ELR (cell line): ENCODE measurements at regions not wholly inside any gene's neighbourhood (a gene's known extent, or its start where the extent isn't known, plus 50 kb on each side); places are given as distances from the start of the nearest gene placed in this dataset.

ENCODE experiments used
- DNase-seq: peaks from one replicate; pipeline ENCODE4 v3.0.0-alpha.2; 2015; ENCODE audit warnings: low read depth

GRCh38 chr18:25443776-25444175, 91.8 kb upstream of the ZNF521 start:
- DNase-seq: no peak

GRCh38 chr18:25435149-25435782, 83.3 kb upstream of the ZNF521 start:
- DNase-seq: no peak

GRCh38 chr18:25434745-25435144, 82.8 kb upstream of the ZNF521 start:
- no peak for DNase-seq

GRCh38 chr18:25433590-25433989, 81.6 kb upstream of the ZNF521 start:
- DNase-seq: no peak

- no peak for DNase-seq
Measured at GRCh38 chr18:25425024-25425423, 73.1 kb upstream of the ZNF521 start.

- no peak for DNase-seq
Measured at GRCh38 chr18:25423760-25424159, 71.8 kb upstream of the ZNF521 start.

- DNase-seq: no peak
Measured at GRCh38 chr18:25423267-25423666, 71.3 kb upstream of the ZNF521 start.

GRCh38 chr18:25422230-25422629, 70.3 kb upstream of the ZNF521 start:
- no peak for DNase-seq

GRCh38 chr18:25420077-25420825, 68.3 kb upstream of the ZNF521 start:
- no peak for DNase-seq

- no peak for DNase-seq
Measured at GRCh38 chr18:25416374-25416773, 64.4 kb upstream of the ZNF521 start.

- no peak for DNase-seq
Measured at GRCh38 chr18:25409971-25410370, 58.0 kb upstream of the ZNF521 start.

GRCh38 chr18:25408293-25408692, 56.3 kb upstream of the ZNF521 start:
- no peak for DNase-seq
